SK-N-SH (cell line): ENCODE measurements at regions not wholly inside any gene's neighbourhood (a gene's known extent, or its start where the extent isn't known, plus 50 kb on each side); places are given as distances from the start of the nearest gene placed in this dataset.

Source experiments
- CHD2 ChIP-seq: fragments of 150-350 bp; IDR thresholded peaks from 2 replicates; pipeline ENCODE4 v1.6.1; 2018; ENCODE audit warnings: low read length; ENCODE audit not compliant: partially characterized antibody
- EZH2phosphoT487 ChIP-seq: fragments of 200-600 bp; sonication (generic); IDR thresholded peaks from 2 replicates; pipeline ENCODE4 v1.6.1; 2017; ENCODE audit warnings: low read depth, mixed run types, mild to moderate bottlenecking, antibody characterized with exemption, moderate library complexity, borderline replicate concordance
- JUND ChIP-seq: IDR thresholded peaks from 2 replicates; pipeline ENCODE4 v1.4.0; 2012
- POLR2AphosphoS5 ChIP-seq: IDR thresholded peaks from 2 replicates; pipeline ENCODE4 v1.6.1; 2012; ENCODE audit warnings: low read depth, low read length
- RAD21 ChIP-seq: IDR thresholded peaks from 2 replicates; pipeline ENCODE4 v1.6.1; 2012; ENCODE audit warnings: mild to moderate bottlenecking, low read length
- RCOR1 ChIP-seq: fragments of 150-350 bp; IDR thresholded peaks from 2 replicates; pipeline ENCODE4 v1.6.1; 2017; ENCODE audit warnings: antibody characterized with exemption, low read length
- RFX5 ChIP-seq: IDR thresholded peaks from 2 replicates; pipeline ENCODE4 v1.6.1; 2012; ENCODE audit warnings: mild to moderate bottlenecking, improper control_type of control experiment, low read length
- RXRA ChIP-seq: IDR thresholded peaks from 2 replicates; pipeline ENCODE4 v1.4.0; 2012; ENCODE audit warnings: low read depth, mild to moderate bottlenecking, borderline replicate concordance
- SMC3 ChIP-seq: IDR thresholded peaks from 2 replicates; pipeline ENCODE4 v1.6.1; 2012; ENCODE audit warnings: low read depth, low read length, improper control_type of control experiment
- YY1 ChIP-seq: IDR thresholded peaks from 2 replicates; pipeline ENCODE4 v1.4.0; 2012; ENCODE audit warnings: low read depth, mild to moderate bottlenecking
- TF ChIP-seq, protein P1 (sequence below): fragments of 150-350 bp; IDR thresholded peaks from 2 replicates; pipeline ENCODE4 v1.6.1; 2017; ENCODE audit warnings: antibody characterized with exemption, low read length, low read depth, borderline replicate concordance
- TF ChIP-seq, protein P2 (sequence below): fragments of 200-600 bp; sonication (generic); IDR thresholded peaks from 2 replicates; pipeline ENCODE4 v1.6.1; 2017; ENCODE audit warnings: antibody characterized with exemption, mild to moderate bottlenecking, moderate library complexity

- TF ChIP-seq, protein P1, sequence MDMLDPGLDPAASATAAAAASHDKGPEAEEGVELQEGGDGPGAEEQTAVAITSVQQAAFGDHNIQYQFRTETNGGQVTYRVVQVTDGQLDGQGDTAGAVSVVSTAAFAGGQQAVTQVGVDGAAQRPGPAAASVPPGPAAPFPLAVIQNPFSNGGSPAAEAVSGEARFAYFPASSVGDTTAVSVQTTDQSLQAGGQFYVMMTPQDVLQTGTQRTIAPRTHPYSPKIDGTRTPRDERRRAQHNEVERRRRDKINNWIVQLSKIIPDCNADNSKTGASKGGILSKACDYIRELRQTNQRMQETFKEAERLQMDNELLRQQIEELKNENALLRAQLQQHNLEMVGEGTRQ: no peak
- no peak for TF ChIP-seq RXRA
- TF ChIP-seq RCOR1: no peak
- TF ChIP-seq SMC3: no peak
- TF ChIP-seq EZH2phosphoT487: no peak
- TF ChIP-seq YY1: no peak
- TF ChIP-seq RAD21: no peak
- TF ChIP-seq, protein P2, sequence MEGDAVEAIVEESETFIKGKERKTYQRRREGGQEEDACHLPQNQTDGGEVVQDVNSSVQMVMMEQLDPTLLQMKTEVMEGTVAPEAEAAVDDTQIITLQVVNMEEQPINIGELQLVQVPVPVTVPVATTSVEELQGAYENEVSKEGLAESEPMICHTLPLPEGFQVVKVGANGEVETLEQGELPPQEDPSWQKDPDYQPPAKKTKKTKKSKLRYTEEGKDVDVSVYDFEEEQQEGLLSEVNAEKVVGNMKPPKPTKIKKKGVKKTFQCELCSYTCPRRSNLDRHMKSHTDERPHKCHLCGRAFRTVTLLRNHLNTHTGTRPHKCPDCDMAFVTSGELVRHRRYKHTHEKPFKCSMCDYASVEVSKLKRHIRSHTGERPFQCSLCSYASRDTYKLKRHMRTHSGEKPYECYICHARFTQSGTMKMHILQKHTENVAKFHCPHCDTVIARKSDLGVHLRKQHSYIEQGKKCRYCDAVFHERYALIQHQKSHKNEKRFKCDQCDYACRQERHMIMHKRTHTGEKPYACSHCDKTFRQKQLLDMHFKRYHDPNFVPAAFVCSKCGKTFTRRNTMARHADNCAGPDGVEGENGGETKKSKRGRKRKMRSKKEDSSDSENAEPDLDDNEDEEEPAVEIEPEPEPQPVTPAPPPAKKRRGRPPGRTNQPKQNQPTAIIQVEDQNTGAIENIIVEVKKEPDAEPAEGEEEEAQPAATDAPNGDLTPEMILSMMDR: no peak
- no peak for TF ChIP-seq RFX5
- no peak for TF ChIP-seq POLR2AphosphoS5
- TF ChIP-seq CHD2: no peak
- TF ChIP-seq JUND: no peak
Measured at GRCh38 chr17:14405189-14405588, 104.3 kb downstream of the HS3ST3B1 start.
